ENCODE measurements at regions not wholly inside any gene's neighbourhood (a gene's known extent, or its start where the extent isn't known, plus 50 kb on each side); places are given as distances from the start of the nearest gene placed in this dataset.
A peak's percentile ranks its signal among the peaks of the same experiment; 100 is the strongest.
"Not testable (repeated sequence)": the region's sequence is repeated elsewhere in the genome, so short reads cannot be mapped to it uniquely, and the experiment has no call there.

DNA sequence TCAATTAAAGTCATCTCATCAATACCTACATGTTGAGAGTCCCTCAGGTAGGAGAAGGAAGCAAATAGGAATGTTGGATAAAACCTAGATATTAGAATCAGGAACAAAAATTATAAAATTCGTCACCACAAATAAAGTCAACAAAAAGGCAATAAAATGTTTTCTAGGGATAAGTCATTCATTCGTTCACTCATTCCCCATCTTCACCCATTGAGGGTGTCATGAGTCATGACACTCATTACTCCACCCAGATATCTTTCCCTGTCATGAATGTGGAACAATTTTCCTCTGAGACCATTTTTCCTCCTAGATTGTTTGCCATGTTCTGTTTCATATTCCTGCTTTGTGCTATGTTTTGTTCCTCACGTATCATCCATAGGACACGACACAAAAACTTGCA is 50.9 kb upstream of the OLIG3 start:
- DNase-seq = no peak

- no peak for DNase-seq
Measured at GRCh38 chr6:137547186-137547585, 53.0 kb upstream of the OLIG3 start.

GRCh38 chr6:137547601-137548000 is 53.4 kb upstream of the OLIG3 start:
- no peak for DNase-seq

- DNase-seq = no peak
Measured at GRCh38 chr6:137549106-137549505, 54.9 kb upstream of the OLIG3 start.

DNA sequence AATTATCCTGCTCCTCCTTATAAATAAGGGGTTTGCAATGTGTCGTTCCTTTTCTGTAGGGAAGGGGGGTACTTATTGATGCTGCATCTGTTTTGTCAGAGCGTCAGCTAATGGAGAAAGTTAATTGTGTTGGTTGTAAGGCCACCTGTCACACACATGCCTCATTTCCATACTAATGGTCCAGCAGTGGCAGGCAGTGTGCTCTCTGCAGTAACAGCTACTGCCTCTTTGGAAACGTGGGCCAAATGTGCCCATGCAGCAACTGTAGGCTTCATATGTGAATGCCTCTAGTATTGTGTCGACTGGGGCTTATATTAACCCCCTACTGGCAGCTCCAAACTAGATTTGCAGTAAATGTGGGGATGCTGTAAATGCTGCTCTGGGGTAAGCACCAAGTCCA is 56.3 kb upstream of the OLIG3 start:
- DNase-seq = peak in 2 of 3 experiments; percentile 73 to 93

DNA sequence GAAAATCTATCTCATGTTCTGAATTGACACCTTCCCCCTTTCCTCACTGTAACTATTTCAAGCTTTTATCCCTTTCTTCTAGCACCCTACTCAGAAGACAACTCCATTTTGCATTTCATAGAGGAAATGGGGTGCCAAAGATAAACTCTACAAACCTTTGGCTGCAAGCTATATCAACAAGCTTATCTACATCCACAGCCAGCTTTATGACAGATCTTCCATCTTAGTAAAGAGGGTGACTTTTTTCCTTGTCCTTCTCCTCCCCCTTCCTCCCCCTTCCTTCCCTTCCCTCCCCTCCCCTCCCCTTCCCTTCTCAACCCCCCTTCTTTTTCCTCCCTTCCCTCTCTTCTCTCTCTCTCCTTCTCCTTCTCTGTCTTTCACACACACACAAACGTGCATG is 58.0 kb upstream of the OLIG3 start:
- DNase-seq = no peak

GRCh38 chr6:137552809-137553208 is 58.6 kb upstream of the OLIG3 start:
- no peak for DNase-seq

- DNase-seq = not testable (repeated sequence)
Measured at GRCh38 chr6:137559521-137560183, 65.5 kb upstream of the OLIG3 start.

GRCh38 chr6:137560184-137560563 is 66.0 kb upstream of the OLIG3 start:
- no peak for DNase-seq

GRCh38 chr6:137568067-137568466 is 73.9 kb upstream of the OLIG3 start:
- no peak for DNase-seq

DNA sequence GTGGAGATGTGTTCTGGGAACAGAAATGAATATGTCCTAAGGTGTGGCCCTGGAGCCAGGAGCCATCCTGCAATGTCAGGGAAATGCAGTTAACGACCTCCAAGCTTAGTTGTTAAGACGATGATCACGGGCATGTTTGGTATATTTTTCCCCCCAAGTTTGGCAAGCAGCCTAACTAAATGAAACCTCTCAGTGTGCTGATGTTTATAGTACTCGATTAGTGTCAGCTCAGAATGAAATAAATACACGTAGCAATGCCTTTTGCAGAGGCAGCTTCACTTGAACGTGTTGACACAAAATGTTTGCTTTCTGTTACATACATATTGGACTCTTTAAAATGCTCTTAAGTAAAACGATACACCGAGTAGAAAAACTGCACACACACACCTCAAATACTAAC is 76.2 kb upstream of the OLIG3 start:
- peak; percentile 80 to 97 (median 84) for DNase-seq

- peak in 2 of 3 experiments; percentile 25 to 30 for DNase-seq
Measured at GRCh38 chr6:137571854-137572253, 77.7 kb upstream of the OLIG3 start.

DNA sequence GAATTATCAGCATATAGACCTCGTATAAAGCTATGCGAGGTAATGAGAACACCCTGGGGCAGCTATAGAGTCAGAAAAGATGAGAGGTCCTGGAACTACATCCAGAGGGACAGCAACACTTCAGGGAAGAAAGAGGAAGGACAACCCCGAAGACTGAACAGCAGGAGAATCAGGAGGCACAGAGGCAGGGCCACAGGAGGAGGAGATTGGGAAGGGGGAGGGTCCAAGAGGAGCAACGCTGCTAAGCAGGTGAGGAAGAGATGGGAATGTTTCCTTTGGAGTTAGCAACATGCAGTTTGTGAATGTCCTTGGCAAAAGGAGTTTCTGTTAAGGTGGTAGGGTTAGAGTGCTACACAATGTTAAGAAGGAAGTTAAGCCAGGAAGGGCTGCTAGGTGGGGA is 79.5 kb upstream of the OLIG3 start:
- no peak for DNase-seq

GRCh38 chr6:137579612-137580011 is 85.4 kb upstream of the OLIG3 start:
- no peak for DNase-seq

DNA sequence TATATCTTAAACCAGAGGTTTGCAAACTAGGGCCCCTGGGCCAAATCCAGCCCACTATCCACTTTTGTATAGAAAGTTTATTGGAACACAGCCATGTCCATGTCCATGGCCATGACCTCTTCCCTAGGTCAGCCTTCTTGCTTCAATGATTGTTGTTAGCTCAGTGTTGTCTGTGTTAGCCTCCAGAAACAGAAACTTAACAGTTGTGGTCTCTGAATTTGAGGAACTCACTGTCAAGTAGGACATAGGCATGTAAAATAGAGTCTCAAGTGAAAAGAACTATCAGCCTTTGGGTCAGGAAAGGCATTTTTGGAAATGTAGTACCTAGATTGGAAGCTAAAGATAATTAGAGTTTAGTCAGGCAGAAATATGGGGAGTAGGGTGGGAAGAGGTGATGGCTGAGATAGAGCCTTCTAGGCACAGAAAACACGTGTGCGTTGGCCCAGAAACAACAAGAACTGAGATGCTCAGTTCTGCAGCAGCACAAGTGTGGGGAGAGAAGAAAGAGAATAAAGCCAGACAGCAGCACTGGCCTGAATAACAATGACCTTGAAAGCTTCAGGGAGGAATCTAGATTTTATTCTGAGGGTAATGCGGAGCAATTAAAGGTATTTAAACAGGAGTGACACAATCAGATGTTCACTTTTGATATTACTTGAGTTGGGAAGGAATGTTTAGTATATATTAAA is 87.0 kb upstream of the OLIG3 start:
- no peak for DNase-seq

DNA sequence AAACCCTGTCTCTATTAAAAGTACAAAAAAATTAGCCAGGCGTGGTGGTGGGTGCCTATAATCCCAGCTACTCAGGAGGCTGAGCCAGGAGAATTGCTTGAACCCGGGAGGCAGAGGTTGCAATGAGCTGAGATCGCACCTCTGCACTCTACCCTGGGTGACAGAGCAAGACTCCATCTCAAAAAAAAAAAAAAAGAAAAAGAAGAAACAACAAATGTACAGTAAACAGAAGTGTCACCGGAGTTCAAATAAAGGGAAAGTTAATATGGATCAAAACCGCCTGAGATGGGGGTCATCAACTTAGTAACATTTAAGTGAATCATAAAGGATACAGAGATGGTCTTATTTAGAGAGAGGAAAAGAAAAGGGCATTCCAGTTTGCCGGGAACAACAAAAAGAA is 89.3 kb upstream of the OLIG3 start:
- DNase-seq = not testable (repeated sequence)

- DNase-seq = no peak
Measured at GRCh38 chr6:137588472-137588871, 94.3 kb upstream of the OLIG3 start.

DNA sequence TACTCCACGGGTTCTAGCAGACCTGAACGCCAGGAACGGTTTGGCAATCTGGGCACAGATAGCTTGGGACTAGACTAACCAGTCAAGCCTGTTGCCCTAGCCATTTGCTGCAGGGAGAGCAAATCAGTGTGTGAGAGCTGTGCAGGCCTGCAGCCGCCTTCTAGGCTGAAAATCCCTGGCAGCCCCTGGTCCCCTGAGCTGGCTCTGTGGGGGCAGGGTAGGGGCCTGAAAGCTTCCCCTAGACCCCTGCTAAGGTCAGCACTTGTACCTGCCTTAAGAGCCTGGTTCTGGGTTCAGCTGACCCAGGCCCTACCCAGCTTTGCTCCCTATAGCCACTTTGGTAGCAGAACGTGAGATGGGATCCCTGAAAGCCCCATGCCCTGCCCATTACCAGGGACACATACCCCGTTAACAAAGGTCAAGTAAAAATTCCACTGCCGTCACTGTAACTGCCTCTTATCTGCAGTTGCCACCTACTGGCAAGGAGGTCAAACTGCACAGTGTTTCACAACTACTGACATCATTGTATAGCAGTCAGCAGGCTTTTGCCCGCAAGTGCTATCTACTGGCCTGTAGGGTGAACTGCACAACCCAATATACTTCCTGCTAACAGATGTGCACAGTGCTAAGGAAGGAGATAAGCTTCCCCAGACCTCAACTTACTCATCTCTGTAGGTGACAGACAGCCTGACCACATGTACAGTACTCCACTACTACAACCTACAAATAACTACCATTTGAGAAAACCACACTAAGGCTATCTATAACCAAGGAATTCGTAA is 95.1 kb upstream of the OLIG3 start:
- DNase-seq = peak in 2 of 3 experiments; percentile 19 to 37

GRCh38 chr6:137590684-137591083 is 96.5 kb upstream of the OLIG3 start:
- DNase-seq = no peak

DNA sequence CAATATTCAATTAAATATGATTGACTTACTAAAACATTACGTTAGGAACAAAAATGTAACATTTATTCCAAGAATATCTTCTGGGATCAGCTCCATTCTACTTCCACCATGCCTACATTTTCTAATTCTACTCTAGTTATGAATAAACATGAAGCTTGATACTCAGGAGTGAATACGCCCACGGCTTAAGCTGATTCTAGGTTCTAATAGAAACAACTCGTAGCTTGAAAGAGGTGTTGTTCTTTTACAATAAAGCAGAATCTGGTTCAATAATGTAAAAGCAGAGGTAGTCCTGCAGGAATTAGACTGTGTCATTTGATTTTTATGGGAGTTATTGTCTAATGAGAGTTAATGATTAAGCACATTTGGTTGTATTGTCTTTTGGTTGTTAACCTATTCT is 107.3 kb upstream of the OLIG3 start:
- no peak for DNase-seq

GRCh38 chr6:137602313-137603197 is 108.4 kb upstream of the OLIG3 start:
- DNase-seq = no peak

- no peak for DNase-seq
Measured at GRCh38 chr6:137610702-137611101, 116.5 kb upstream of the OLIG3 start.

DNA sequence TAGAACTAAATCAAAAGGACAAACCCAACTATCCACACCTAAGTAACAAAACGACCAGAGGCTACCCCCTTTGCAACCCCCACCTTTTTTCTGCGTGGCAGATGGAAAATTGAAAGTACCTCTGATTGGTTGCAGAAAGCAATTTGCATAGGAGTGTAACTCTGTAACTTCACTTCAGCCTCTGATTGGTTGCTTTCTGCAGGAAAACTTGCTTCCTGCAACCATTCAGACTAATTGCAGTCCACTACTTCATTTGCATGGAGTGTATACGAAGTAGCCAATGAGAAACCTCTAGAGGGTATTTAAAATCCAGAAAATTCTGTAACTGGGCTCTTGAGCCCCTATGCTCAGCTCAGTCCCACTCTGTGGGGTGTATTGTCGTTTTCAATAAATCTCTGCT is 129.1 kb upstream of the OLIG3 start:
- DNase-seq = no peak
